T47D (cell line): ENCODE measurements at regions not wholly inside any gene's neighbourhood (a gene's known extent, or its start where the extent isn't known, plus 50 kb on each side); places are given as distances from the start of the nearest gene placed in this dataset.
A peak's percentile ranks its signal among the peaks of the same experiment; 100 is the strongest.

Experiments
- DNase-seq, 2 experiments: peaks; one replicate each; pipeline versions ENCODE4 v3.0.0 to v3.0.0-alpha.2; 2011 to 2012; ENCODE audit warnings: low read depth in 1 of 2, low spot score in 1 of 2
- JUND ChIP-seq: IDR thresholded peaks from 2 replicates; pipeline ENCODE4 v1.6.1; 2012; ENCODE audit warnings: low read depth
- in situ Hi-C: cut with HindIII; loops from 2 replicates; pipeline ENCODE4 v1.10.0; 2016; ENCODE audit warnings: low sequenced_read_pairs, low pct_unique_long_range_greater_than_20kb

GRCh38 chr2:150385211-150385610 is 102.3 kb downstream of the RND3 start:
- no peak for DNase-seq
- in situ Hi-C loops: no loop called here
- no peak for TF ChIP-seq JUND

- in situ Hi-C loops: no loop called here
- no peak for TF ChIP-seq JUND
- DNase-seq: no peak
These were observed 103.9 kb downstream of the RND3 start for GRCh38 chr2:150383587-150383986.

- TF ChIP-seq JUND: no peak
- no peak for DNase-seq
- in situ Hi-C loops: no loop called here
These were observed 108.3 kb downstream of the RND3 start for GRCh38 chr2:150379166-150379565.

- DNase-seq: no peak
- no peak for TF ChIP-seq JUND
- in situ Hi-C loops: no loop called here
These were observed 108.8 kb downstream of the RND3 start for GRCh38 chr2:150378686-150379085.

- peak in 1 of 2 experiments; percentile 9 for DNase-seq
- in situ Hi-C loops: no loop called here
- no peak for TF ChIP-seq JUND
These were observed 110.7 kb downstream of the RND3 start for GRCh38 chr2:150376553-150377335.

GRCh38 chr2:150375333-150375732 is 112.1 kb downstream of the RND3 start:
- DNase-seq: no peak
- in situ Hi-C loops: no loop called here
- no peak for TF ChIP-seq JUND

- TF ChIP-seq JUND: no peak
- DNase-seq: no peak
- in situ Hi-C loops: no loop called here
These were observed 113.0 kb downstream of the RND3 start for GRCh38 chr2:150374492-150374891.

- no peak for TF ChIP-seq JUND
These were observed 114.1 kb downstream of the RND3 start for GRCh38 chr2:150373374-150373773.

GRCh38 chr2:150371044-150371818 is 116.2 kb downstream of the RND3 start:
- no peak for TF ChIP-seq JUND
- DNase-seq: no peak
- in situ Hi-C loops: no loop called here

More at GRCh38 chr2:150373374-150373773, 114.1 kb downstream of the RND3 start:
- DNase-seq: no peak
- in situ Hi-C loops: no loop called here

GRCh38 chr2:150370561-150370960 is 116.9 kb downstream of the RND3 start:
- DNase-seq: no peak
- in situ Hi-C loops: no loop called here
- no peak for TF ChIP-seq JUND

GRCh38 chr2:150369862-150370261 is 117.6 kb downstream of the RND3 start:
- DNase-seq: no peak
- no peak for TF ChIP-seq JUND
- in situ Hi-C loops: no loop called here

- no peak for DNase-seq
- no peak for TF ChIP-seq JUND
- in situ Hi-C loops: no loop called here
These were observed 129.0 kb downstream of the RND3 start for GRCh38 chr2:150358468-150358807.

GRCh38 chr2:150357770-150358467 is 129.5 kb downstream of the RND3 start:
- in situ Hi-C loops: no loop called here
- TF ChIP-seq JUND: no peak
- no peak for DNase-seq
